DOHH2 (cell line): ENCODE measurements at regions not wholly inside any gene's neighbourhood (a gene's known extent, or its start where the extent isn't known, plus 50 kb on each side); places are given as distances from the start of the nearest gene placed in this dataset.

Experiments
- CTCF ChIP-seq: fragments of 200-600 bp; sonication (generic); IDR thresholded peaks from one replicate; pipeline ENCODE4 v1.5.1; 2014; ENCODE audit warnings: antibody characterized with exemption, mild to moderate bottlenecking, low read depth, low read length; ENCODE audit not compliant: poor library complexity, severe bottlenecking
- EZH2phosphoT487 ChIP-seq: fragments of 200-600 bp; sonication (generic); IDR thresholded peaks from 2 replicates; pipeline ENCODE4 v1.6.1; 2017; ENCODE audit warnings: borderline replicate concordance, mild to moderate bottlenecking, antibody characterized with exemption, low read length, moderate library complexity, mixed read lengths

DNA sequence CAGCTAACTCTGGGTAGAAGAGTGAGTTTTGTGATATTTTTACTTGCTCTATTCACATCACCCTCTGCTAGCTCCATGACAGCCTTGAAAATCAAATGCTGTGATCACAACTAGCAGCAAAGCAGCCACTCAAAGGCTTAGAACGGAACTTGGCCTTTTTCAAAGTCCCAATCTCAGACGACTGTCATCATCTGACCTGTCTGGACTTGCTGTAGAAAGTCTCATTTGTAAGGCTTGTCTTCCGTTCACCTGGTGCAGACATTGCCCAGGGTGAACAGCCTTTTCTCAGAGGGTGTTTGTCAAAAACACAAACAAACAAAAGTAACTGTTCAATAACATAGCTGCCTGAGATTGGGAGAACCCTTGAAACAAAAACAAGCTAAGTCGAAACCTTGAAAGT, 458.9 kb upstream of the ADARB2 start:
- TF ChIP-seq CTCF (no peak), EZH2phosphoT487 (no peak)
